ENCODE measurements at regions not wholly inside any gene's neighbourhood (a gene's known extent, or its start where the extent isn't known, plus 50 kb on each side); places are given as distances from the start of the nearest gene placed in this dataset.

DNA sequence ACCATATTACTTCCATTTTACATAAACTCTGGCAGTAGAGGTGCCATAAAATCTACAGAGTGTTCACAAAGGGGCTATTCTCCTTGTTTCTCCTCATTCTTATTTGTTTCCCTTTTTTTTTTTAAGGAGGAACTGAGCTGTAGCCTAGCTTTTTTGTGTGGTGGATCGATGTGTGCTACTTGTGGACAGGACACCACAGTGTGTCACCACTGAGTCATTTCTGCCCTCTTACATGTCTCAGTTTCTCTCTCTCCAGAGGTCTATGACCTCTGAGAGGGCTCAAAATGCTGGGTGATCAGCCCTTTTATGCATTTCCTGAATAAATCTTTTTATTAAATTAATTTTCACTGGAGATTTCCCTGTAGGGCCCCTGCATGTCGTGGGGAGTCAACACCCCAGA lies 370.2 kb downstream of the ADGRD1 start:
- no peak for TF ChIP-seq POLR2A (IDR thresholded peaks at IDR 0.05)
- TF ChIP-seq, protein P1, sequence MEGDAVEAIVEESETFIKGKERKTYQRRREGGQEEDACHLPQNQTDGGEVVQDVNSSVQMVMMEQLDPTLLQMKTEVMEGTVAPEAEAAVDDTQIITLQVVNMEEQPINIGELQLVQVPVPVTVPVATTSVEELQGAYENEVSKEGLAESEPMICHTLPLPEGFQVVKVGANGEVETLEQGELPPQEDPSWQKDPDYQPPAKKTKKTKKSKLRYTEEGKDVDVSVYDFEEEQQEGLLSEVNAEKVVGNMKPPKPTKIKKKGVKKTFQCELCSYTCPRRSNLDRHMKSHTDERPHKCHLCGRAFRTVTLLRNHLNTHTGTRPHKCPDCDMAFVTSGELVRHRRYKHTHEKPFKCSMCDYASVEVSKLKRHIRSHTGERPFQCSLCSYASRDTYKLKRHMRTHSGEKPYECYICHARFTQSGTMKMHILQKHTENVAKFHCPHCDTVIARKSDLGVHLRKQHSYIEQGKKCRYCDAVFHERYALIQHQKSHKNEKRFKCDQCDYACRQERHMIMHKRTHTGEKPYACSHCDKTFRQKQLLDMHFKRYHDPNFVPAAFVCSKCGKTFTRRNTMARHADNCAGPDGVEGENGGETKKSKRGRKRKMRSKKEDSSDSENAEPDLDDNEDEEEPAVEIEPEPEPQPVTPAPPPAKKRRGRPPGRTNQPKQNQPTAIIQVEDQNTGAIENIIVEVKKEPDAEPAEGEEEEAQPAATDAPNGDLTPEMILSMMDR (IDR thresholded peaks at IDR 0.05) = no peak
